ENCODE measurements at regions not wholly inside any gene's neighbourhood (a gene's known extent, or its start where the extent isn't known, plus 50 kb on each side); places are given as distances from the start of the nearest gene placed in this dataset.

DNA sequence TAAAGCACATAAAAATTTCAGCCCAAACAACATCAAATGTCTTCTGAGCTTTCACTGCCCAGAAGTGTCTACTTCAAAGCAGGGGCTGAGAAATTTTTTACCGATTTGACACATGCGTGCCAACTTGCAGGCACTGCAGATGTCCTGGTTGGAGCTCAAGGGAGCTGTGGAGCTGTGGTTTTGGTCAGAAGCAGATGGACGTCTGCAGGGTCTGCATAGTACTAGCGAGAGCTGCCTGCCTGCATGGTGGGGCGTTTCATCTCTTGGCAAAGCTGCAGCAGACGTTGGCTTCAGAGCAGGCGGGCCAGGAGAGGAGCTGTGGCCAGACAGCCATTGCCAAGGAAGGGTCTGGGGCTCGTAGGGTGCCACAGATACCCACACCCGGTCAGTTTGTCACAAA lies 296.7 kb downstream of the GLRX3 start (continued):
- TF ChIP-seq, protein P1, sequence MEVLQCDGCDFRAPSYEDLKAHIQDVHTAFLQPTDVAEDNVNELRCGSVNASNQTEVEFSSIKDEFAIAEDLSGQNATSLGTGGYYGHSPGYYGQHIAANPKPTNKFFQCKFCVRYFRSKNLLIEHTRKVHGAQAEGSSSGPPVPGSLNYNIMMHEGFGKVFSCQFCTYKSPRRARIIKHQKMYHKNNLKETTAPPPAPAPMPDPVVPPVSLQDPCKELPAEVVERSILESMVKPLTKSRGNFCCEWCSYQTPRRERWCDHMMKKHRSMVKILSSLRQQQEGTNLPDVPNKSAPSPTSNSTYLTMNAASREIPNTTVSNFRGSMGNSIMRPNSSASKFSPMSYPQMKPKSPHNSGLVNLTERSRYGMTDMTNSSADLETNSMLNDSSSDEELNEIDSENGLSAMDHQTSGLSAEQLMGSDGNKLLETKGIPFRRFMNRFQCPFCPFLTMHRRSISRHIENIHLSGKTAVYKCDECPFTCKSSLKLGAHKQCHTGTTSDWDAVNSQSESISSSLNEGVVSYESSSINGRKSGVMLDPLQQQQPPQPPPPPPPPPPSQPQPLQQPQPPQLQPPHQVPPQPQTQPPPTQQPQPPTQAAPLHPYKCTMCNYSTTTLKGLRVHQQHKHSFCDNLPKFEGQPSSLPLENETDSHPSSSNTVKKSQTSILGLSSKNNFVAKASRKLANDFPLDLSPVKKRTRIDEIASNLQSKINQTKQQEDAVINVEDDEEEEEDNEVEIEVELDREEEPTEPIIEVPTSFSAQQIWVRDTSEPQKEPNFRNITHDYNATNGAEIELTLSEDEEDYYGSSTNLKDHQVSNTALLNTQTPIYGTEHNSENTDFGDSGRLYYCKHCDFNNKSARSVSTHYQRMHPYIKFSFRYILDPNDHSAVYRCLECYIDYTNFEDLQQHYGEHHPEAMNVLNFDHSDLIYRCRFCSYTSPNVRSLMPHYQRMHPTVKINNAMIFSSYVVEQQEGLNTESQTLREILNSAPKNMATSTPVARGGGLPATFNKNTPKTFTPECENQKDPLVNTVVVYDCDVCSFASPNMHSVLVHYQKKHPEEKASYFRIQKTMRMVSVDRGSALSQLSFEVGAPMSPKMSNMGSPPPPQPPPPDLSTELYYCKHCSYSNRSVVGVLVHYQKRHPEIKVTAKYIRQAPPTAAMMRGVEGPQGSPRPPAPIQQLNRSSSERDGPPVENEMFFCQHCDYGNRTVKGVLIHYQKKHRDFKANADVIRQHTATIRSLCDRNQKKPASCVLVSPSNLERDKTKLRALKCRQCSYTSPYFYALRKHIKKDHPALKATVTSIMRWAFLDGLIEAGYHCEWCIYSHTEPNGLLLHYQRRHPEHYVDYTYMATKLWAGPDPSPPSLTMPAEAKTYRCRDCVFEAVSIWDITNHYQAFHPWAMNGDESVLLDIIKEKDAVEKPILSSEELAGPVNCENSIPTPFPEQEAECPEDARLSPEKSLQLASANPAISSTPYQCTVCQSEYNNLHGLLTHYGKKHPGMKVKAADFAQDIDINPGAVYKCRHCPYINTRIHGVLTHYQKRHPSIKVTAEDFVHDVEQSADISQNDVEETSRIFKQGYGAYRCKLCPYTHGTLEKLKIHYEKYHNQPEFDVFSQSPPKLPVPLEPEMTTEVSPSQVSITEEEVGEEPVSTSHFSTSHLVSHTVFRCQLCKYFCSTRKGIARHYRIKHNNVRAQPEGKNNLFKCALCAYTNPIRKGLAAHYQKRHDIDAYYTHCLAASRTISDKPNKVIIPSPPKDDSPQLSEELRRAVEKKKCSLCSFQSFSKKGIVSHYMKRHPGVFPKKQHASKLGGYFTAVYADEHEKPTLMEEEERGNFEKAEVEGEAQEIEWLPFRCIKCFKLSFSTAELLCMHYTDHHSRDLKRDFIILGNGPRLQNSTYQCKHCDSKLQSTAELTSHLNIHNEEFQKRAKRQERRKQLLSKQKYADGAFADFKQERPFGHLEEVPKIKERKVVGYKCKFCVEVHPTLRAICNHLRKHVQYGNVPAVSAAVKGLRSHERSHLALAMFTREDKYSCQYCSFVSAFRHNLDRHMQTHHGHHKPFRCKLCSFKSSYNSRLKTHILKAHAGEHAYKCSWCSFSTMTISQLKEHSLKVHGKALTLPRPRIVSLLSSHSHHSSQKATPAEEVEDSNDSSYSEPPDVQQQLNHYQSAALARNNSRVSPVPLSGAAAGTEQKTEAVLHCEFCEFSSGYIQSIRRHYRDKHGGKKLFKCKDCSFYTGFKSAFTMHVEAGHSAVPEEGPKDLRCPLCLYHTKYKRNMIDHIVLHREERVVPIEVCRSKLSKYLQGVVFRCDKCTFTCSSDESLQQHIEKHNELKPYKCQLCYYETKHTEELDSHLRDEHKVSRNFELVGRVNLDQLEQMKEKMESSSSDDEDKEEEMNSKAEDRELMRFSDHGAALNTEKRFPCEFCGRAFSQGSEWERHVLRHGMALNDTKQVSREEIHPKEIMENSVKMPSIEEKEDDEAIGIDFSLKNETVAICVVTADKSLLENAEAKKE (CRISPR knock-in tag; IDR thresholded peaks at IDR 0.05): no peak

DNA sequence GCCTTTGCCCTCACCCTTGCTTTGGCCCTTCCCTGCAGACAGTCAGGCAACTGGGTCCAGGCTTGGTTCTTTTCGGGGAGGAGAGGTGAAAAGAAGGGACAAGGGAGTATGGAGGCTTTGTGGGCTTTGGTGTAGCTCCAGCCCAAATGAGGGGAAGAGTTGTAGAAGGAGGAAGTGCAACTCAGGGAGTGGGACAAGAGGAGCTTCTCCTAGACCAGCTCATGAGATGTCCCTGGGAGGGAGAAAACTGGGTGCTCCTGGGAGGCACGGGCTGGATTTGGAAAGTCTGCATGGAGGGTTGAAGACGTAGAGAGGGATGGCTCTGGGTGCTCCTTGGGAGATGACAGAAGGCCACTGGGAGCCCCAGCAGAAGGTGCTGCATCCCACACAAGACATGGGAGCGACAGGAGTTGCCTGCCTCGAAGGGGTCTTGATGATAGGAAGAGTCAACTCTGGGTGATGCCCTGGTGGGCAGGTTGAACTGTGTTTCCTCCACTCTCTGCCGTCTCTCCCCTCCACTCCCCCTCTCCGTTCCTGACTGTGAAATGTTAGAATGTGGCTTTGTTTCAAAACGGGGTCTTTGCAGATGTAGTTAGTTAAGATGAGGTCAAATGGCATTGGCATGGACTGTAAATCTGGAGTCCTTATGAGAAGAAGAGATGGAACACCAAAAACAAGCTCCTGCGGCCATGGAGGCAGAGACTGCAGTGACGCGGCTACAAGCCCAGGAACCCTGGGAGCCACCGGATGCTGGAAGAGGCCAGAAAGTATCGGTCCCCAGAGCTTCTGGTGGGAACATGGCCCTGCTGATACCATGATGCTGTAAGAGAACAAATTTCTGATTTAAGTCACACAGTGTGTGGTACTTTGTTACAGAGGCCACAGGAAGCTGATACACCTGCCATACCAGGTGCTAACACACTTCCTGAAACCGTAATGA lies 298.5 kb downstream of the GLRX3 start:
- Mint-ChIP-seq H3K36me3 (ENCODE audit: low read depth) (peaks cover 57% of the 10 kb centered on the region), H3K27me3 (ENCODE audit: insufficient read depth, low read depth, poor library complexity) (peaks cover 16% of the 10 kb centered on the region), H3K9me3 (peaks cover 99% of the 10 kb centered on the region), H3K27ac (no peak overlapping the region), H3K4me1 (no peaks in the 10 kb centered on the region), H3K4me3 (no peak overlapping the region)
- no peaks in the 10 kb centered on the region for H4K20me1 ChIP-seq (replicated peaks; ENCODE audit: insufficient read depth)
- no peak overlapping the region for H3K4me3 ChIP-seq
- H3K27me3 ChIP-seq (ENCODE audit: insufficient read depth): no peaks in the 10 kb centered on the region
- DNase-seq (ENCODE audit: low spot score) (no peak), ATAC-seq (no peak)
- H3K79me2 ChIP-seq (replicated peaks; ENCODE audit: insufficient read depth): no peaks in the 10 kb centered on the region
- H3K9me2 ChIP-seq (ENCODE audit: insufficient read depth): no peaks in the 10 kb centered on the region
- H3K36me3 ChIP-seq (ENCODE audit: insufficient read depth): no peaks in the 10 kb centered on the region
- no peaks in the 10 kb centered on the region for H3K4me1 ChIP-seq (ENCODE audit: insufficient read depth)
- H3F3A ChIP-seq (replicated peaks; ENCODE audit: low read depth): no peaks in the 10 kb centered on the region
- no peak overlapping the region for H2AFZ ChIP-seq
- no peak overlapping the region for H3K4me2 ChIP-seq
- no peak overlapping the region for H3K27ac ChIP-seq (ENCODE audit: low read depth)
- TF ChIP-seq STAT1 (IDR thresholded peaks at IDR 0.05; ENCODE audit: unreplicated experiment): no peak
- no peak for TF ChIP-seq POLR2AphosphoS5 (IDR thresholded peaks at IDR 0.05; ENCODE audit: low read depth)
- no peak for TF ChIP-seq ZNF114 (CRISPR knock-in tag; IDR thresholded peaks at IDR 0.05)
- TF ChIP-seq, protein P2, sequence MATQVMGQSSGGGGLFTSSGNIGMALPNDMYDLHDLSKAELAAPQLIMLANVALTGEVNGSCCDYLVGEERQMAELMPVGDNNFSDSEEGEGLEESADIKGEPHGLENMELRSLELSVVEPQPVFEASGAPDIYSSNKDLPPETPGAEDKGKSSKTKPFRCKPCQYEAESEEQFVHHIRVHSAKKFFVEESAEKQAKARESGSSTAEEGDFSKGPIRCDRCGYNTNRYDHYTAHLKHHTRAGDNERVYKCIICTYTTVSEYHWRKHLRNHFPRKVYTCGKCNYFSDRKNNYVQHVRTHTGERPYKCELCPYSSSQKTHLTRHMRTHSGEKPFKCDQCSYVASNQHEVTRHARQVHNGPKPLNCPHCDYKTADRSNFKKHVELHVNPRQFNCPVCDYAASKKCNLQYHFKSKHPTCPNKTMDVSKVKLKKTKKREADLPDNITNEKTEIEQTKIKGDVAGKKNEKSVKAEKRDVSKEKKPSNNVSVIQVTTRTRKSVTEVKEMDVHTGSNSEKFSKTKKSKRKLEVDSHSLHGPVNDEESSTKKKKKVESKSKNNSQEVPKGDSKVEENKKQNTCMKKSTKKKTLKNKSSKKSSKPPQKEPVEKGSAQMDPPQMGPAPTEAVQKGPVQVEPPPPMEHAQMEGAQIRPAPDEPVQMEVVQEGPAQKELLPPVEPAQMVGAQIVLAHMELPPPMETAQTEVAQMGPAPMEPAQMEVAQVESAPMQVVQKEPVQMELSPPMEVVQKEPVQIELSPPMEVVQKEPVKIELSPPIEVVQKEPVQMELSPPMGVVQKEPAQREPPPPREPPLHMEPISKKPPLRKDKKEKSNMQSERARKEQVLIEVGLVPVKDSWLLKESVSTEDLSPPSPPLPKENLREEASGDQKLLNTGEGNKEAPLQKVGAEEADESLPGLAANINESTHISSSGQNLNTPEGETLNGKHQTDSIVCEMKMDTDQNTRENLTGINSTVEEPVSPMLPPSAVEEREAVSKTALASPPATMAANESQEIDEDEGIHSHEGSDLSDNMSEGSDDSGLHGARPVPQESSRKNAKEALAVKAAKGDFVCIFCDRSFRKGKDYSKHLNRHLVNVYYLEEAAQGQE (IDR thresholded peaks at IDR 0.05; ENCODE audit: unreplicated experiment): no peak
- no peak for TF ChIP-seq EZH2phosphoT487 (IDR thresholded peaks at IDR 0.05; ENCODE audit: unreplicated experiment)
- TF ChIP-seq, protein P3, sequence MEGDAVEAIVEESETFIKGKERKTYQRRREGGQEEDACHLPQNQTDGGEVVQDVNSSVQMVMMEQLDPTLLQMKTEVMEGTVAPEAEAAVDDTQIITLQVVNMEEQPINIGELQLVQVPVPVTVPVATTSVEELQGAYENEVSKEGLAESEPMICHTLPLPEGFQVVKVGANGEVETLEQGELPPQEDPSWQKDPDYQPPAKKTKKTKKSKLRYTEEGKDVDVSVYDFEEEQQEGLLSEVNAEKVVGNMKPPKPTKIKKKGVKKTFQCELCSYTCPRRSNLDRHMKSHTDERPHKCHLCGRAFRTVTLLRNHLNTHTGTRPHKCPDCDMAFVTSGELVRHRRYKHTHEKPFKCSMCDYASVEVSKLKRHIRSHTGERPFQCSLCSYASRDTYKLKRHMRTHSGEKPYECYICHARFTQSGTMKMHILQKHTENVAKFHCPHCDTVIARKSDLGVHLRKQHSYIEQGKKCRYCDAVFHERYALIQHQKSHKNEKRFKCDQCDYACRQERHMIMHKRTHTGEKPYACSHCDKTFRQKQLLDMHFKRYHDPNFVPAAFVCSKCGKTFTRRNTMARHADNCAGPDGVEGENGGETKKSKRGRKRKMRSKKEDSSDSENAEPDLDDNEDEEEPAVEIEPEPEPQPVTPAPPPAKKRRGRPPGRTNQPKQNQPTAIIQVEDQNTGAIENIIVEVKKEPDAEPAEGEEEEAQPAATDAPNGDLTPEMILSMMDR (conservative IDR thresholded peaks at IDR 0.05; ENCODE audit: low read depth in 2 of 2): no peak
- TF ChIP-seq, protein P4, sequence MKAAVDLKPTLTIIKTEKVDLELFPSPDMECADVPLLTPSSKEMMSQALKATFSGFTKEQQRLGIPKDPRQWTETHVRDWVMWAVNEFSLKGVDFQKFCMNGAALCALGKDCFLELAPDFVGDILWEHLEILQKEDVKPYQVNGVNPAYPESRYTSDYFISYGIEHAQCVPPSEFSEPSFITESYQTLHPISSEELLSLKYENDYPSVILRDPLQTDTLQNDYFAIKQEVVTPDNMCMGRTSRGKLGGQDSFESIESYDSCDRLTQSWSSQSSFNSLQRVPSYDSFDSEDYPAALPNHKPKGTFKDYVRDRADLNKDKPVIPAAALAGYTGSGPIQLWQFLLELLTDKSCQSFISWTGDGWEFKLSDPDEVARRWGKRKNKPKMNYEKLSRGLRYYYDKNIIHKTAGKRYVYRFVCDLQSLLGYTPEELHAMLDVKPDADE (IDR thresholded peaks at IDR 0.05): no peak
- TF ChIP-seq ZNF331 (CRISPR knock-in tag; IDR thresholded peaks at IDR 0.05; ENCODE audit: low read depth): no peak
- TF ChIP-seq CREB1 (CRISPR knock-in tag; IDR thresholded peaks at IDR 0.05; ENCODE audit: low read depth): no peak

All from GM23338 (cell line).